Fibroblast of mammary gland (primary cell): ENCODE measurements at regions not wholly inside any gene's neighbourhood (a gene's known extent, or its start where the extent isn't known, plus 50 kb on each side); places are given as distances from the start of the nearest gene placed in this dataset.
A peak's percentile ranks its signal among the peaks of the same experiment; 100 is the strongest.

Source experiments
- DNase-seq: peaks from one replicate; pipeline ENCODE4 v3.0.0-alpha.2; 2010; ENCODE audit warnings: low read depth
- H3K4me3 ChIP-seq: 2 replicates; pipeline ENCODE4 v1.5.1; 2011; ENCODE audit warnings: low read depth, mild to moderate bottlenecking, low read length, moderate library complexity; ENCODE audit not compliant: control insufficient read depth
- TF ChIP-seq, protein P1 (sequence below): conservative IDR thresholded peaks from 2 replicates; pipeline ENCODE4 v1.5.1; 2011; ENCODE audit warnings: low read depth, low read length, inconsistent platforms; ENCODE audit not compliant: control insufficient read depth, insufficient read depth

DNA sequence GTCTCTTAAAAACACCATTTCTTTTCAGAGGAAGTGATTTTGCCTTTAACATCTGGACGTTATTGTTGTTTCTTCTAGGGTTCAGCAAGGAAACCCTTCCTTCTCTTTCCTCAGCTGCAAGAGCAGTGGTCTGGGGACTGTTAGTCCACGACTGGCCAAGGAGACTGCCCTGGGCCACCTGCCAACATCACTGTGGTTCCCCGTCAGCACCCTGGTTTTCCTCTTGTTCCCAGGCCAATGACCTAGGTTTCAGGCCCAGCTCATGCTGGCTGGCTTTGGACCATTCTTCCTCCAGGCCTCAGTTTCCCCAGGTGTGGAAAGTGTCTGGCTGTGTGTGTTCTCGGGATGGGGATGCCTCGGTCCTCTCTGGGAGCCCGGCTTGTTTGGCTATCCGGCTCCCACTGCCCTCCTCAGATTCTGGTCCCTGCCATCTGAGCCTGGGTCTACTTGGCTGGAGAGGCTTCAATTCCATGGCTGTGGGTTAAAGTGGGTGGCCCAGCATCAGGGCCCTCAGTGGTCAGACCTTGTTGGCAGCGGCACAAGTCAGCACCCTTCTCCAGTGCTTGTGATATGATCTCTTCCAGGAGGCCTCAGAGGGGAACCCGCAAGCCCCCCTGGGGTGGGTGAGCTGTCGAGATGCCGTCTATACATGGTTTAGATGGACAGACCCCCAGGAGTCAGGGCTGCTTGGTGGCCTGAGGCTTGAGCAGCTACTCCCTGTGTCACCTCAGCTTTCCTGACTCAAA is 234.3 kb upstream of the HS6ST1 start:
- TF ChIP-seq, protein P1, sequence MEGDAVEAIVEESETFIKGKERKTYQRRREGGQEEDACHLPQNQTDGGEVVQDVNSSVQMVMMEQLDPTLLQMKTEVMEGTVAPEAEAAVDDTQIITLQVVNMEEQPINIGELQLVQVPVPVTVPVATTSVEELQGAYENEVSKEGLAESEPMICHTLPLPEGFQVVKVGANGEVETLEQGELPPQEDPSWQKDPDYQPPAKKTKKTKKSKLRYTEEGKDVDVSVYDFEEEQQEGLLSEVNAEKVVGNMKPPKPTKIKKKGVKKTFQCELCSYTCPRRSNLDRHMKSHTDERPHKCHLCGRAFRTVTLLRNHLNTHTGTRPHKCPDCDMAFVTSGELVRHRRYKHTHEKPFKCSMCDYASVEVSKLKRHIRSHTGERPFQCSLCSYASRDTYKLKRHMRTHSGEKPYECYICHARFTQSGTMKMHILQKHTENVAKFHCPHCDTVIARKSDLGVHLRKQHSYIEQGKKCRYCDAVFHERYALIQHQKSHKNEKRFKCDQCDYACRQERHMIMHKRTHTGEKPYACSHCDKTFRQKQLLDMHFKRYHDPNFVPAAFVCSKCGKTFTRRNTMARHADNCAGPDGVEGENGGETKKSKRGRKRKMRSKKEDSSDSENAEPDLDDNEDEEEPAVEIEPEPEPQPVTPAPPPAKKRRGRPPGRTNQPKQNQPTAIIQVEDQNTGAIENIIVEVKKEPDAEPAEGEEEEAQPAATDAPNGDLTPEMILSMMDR, result no peak
- peak; percentile 47 for DNase-seq
- H3K4me3 ChIP-seq, result no peak overlapping the region

- no peak for DNase-seq
- TF ChIP-seq, protein P1, result no peak
- no peak overlapping the region for H3K4me3 ChIP-seq
Observed at GRCh38 chr2:128554151-128554769, 235.6 kb upstream of the HS6ST1 start.

- H3K4me3 ChIP-seq, result no peak overlapping the region
- TF ChIP-seq, protein P1, result no peak
- no peak for DNase-seq
Observed at GRCh38 chr2:128555433-128555832, 236.8 kb upstream of the HS6ST1 start.

GRCh38 chr2:128556089-128556488 is 237.4 kb upstream of the HS6ST1 start:
- DNase-seq, result no peak
- H3K4me3 ChIP-seq, result no peak overlapping the region

GRCh38 chr2:128556633-128557032 is 238.0 kb upstream of the HS6ST1 start:
- TF ChIP-seq, protein P1, result no peak
- DNase-seq, result no peak
- no peak overlapping the region for H3K4me3 ChIP-seq

More at GRCh38 chr2:128556089-128556488, 237.4 kb upstream of the HS6ST1 start:
- TF ChIP-seq, protein P1, result no peak

GRCh38 chr2:128557069-128557468 is 238.4 kb upstream of the HS6ST1 start:
- TF ChIP-seq, protein P1, result no peak
- DNase-seq, result no peak
- no peak overlapping the region for H3K4me3 ChIP-seq
